SK-N-SH (cell line): ENCODE measurements at regions not wholly inside any gene's neighbourhood (a gene's known extent, or its start where the extent isn't known, plus 50 kb on each side); places are given as distances from the start of the nearest gene placed in this dataset.
A peak's percentile ranks its signal among the peaks of the same experiment; 100 is the strongest.

Experiments used
- CTCF ChIA-PET: fragments of 300-600, 350-600 bp; formaldehyde crosslinking; extraction: SDS; loops from one replicate; lab custom pipeline; 2021; lab: Yijun Ruan, JAX
- POLR2A ChIA-PET: fragments of 350-600 bp; sonication (Branson Sonifier 250); formaldehyde crosslinking; extraction: SDS; loops from one replicate; lab custom pipeline; 2020; ENCODE audit warnings: antibody characterized with exemption, inconsistent platforms; lab: Yijun Ruan, JAX
- DNase-seq: peaks from one replicate; pipeline ENCODE4 v3.0.0; 2012
- H2AFZ ChIP-seq: fragments of 200-600 bp; sonication (generic); 2 replicates; pipeline ENCODE4 v1.8.1; 2016; ENCODE audit warnings: antibody characterized with exemption, mild to moderate bottlenecking, low read depth
- H3F3A ChIP-seq: fragments of 200-600 bp; sonication (generic); replicated peaks from 2 replicates; pipeline ENCODE3; 2016; ENCODE audit warnings: antibody characterized with exemption, mild to moderate bottlenecking; ENCODE audit not compliant: insufficient read depth
- H3K27ac ChIP-seq, 2 experiments: fragments of 200-500 bp in 1 of 2; fragments of 200-600 bp in 1 of 2; sonication (Bioruptor generic) in 1 of 2; sonication (generic), shearing (Covaris generic) in 1 of 2; 2 replicates each; pipeline versions ENCODE4 v1.5.1 to v1.6.1; 2014 to 2016; ENCODE audit warnings: low read depth in 2 of 2, inconsistent platforms in 1 of 2, low read length in 1 of 2, mild to moderate bottlenecking in 1 of 2, mixed read lengths in 1 of 2
- H3K27me3 ChIP-seq: fragments of 200-600 bp; sonication (generic), shearing (Covaris generic); 2 replicates; pipeline ENCODE4 v1.6.1; 2016; ENCODE audit warnings: mixed run types; ENCODE audit not compliant: insufficient read depth
- H3K36me3 ChIP-seq, 2 experiments: fragments of 200-500 bp in 1 of 2; fragments of 200-600 bp in 1 of 2; sonication (Bioruptor generic) in 1 of 2; sonication (generic) in 1 of 2; replicated peaks in 1 of 2; 2 replicates each; pipeline versions ENCODE3 to v1.5.1; 2014 to 2016; ENCODE audit warnings: low read length in 1 of 2, mild to moderate bottlenecking in 1 of 2; ENCODE audit not compliant: insufficient read depth in 2 of 2, control insufficient read depth in 1 of 2
- H3K4me1 ChIP-seq, 2 experiments: fragments of 200-500 bp in 1 of 2; fragments of 200-600 bp in 1 of 2; sonication (Bioruptor generic) in 1 of 2; sonication (generic), shearing (Covaris generic) in 1 of 2; 2 replicates each; pipeline versions ENCODE4 v1.5.1 to v1.6.1; 2014 to 2016; ENCODE audit warnings: low read depth in 1 of 2, low read length in 1 of 2, mixed run types in 1 of 2; ENCODE audit not compliant: insufficient read depth in 2 of 2, control insufficient read depth in 1 of 2
- H3K4me2 ChIP-seq: fragments of 200-600 bp; sonication (generic), shearing (Covaris generic); 2 replicates; pipeline ENCODE4 v1.6.1; 2017; ENCODE audit warnings: mixed run types
- H3K4me3 ChIP-seq, 2 experiments: fragments of 200-500 bp in 1 of 2; fragments of 200-600 bp in 1 of 2; sonication (Bioruptor generic) in 1 of 2; sonication (generic), shearing (Covaris generic) in 1 of 2; 2 replicates each; pipeline versions ENCODE4 v1.5.1 to v1.8.1; 2014 to 2016; ENCODE audit warnings: low read depth in 2 of 2, inconsistent platforms in 1 of 2, low read length in 1 of 2, mild to moderate bottlenecking in 1 of 2, mixed read lengths in 1 of 2, moderate library complexity in 1 of 2
- H3K79me2 ChIP-seq: fragments of 200-600 bp; sonication (generic); 2 replicates; pipeline ENCODE4 v1.8.1; 2017; ENCODE audit warnings: mild to moderate bottlenecking; ENCODE audit not compliant: insufficient read depth
- H3K9ac ChIP-seq: fragments of 200-600 bp; sonication (generic); 2 replicates; pipeline ENCODE4 v1.6.1; 2017; ENCODE audit warnings: mixed run types
- H3K9me2 ChIP-seq: fragments of 200-600 bp; sonication (generic); 2 replicates; pipeline ENCODE4 v1.6.1; 2017; ENCODE audit warnings: mixed run types
- H3K9me3 ChIP-seq: fragments of 200-600 bp; sonication (generic); 2 replicates; pipeline ENCODE4 v1.6.1; 2017; ENCODE audit warnings: mixed run types, mild to moderate bottlenecking, moderate library complexity
- H4K20me1 ChIP-seq: fragments of 200-600 bp; sonication (generic); 2 replicates; pipeline ENCODE4 v1.6.1; 2017; ENCODE audit warnings: mild to moderate bottlenecking, mixed run types; ENCODE audit not compliant: insufficient read depth
- CHD2 ChIP-seq: fragments of 150-350 bp; IDR thresholded peaks from 2 replicates; pipeline ENCODE4 v1.6.1; 2018; ENCODE audit warnings: low read length; ENCODE audit not compliant: partially characterized antibody
- CTCF ChIP-seq: fragments of 200-600 bp; sonication (generic); IDR thresholded peaks from 2 replicates; pipeline ENCODE4 v1.6.1; 2017; ENCODE audit warnings: antibody characterized with exemption, mild to moderate bottlenecking, moderate library complexity
- ELF1 ChIP-seq: IDR thresholded peaks from 2 replicates; pipeline ENCODE4 v1.4.0; 2012
- JUND ChIP-seq: IDR thresholded peaks from 2 replicates; pipeline ENCODE4 v1.4.0; 2012
- MAX ChIP-seq: IDR thresholded peaks from 2 replicates; pipeline ENCODE4 v1.4.0; 2012; ENCODE audit warnings: low read depth
- NFIC ChIP-seq: IDR thresholded peaks from 2 replicates; pipeline ENCODE4 v1.4.0; 2012; ENCODE audit warnings: borderline replicate concordance
- PBX3 ChIP-seq: IDR thresholded peaks from 2 replicates; pipeline ENCODE4; 2012
- RCOR1 ChIP-seq: fragments of 150-350 bp; IDR thresholded peaks from 2 replicates; pipeline ENCODE4 v1.6.1; 2017; ENCODE audit warnings: antibody characterized with exemption, low read length
- SMC3 ChIP-seq: IDR thresholded peaks from 2 replicates; pipeline ENCODE4 v1.6.1; 2012; ENCODE audit warnings: low read depth, low read length, improper control_type of control experiment
- TAF1 ChIP-seq: IDR thresholded peaks from 2 replicates; pipeline ENCODE4 v1.6.1; 2012; ENCODE audit warnings: low read depth, mild to moderate bottlenecking, low read length, moderate library complexity, borderline replicate concordance
- TEAD4 ChIP-seq: IDR thresholded peaks from 2 replicates; pipeline ENCODE4 v1.4.0; 2012; ENCODE audit warnings: mild to moderate bottlenecking, borderline replicate concordance; ENCODE audit not compliant: insufficient read depth
- ZBTB33 ChIP-seq: IDR thresholded peaks from 2 replicates; pipeline ENCODE4 v1.4.0; 2012; ENCODE audit warnings: low read depth, borderline replicate concordance
- WGBS: methylation state at CpG from one replicate; pipeline ENCODE4 v1.1.6; 2017; ENCODE audit warnings: low lambda C conversion rate; 5-methylcytosine and 5-hydroxymethylcytosine counted together

- Histone ChIP-seq H3K79me2 (no peaks in the 10 kb centered on the region), H2AFZ (peak overlapping the region; percentile 87; the same call in 1 of the 2 replicates), H3K9me2 (no peaks in the 10 kb centered on the region), H3K4me1 (peaks cover 0 to 8% of the 10 kb centered on the region in 2 experiments; a peak in 1 of 4 replicates), H3F3A (peaks cover 16% of the 10 kb centered on the region), H3K9me3 (no peaks in the 10 kb centered on the region), H3K4me3 (no peak overlapping the region), H3K36me3 (no peaks in the 10 kb centered on the region), H3K4me2 (peak overlapping the region; percentile 48; the same call in 1 of the 2 replicates), H3K27ac (peak overlapping the region in 1 of 2 experiments; percentile 94; a peak in 2 of 4 replicates), H3K9ac (no peak overlapping the region), H3K27me3 (no peaks in the 10 kb centered on the region), H4K20me1 (no peaks in the 10 kb centered on the region)
- TF ChIP-seq RCOR1 (no peak), TEAD4 (no peak), ZBTB33 (no peak), TAF1 (no peak), CHD2 (no peak), ELF1 (no peak), CTCF (no peak), MAX (no peak), PBX3 (no peak)
- DNase-seq: no peak
- CTCF ChIA-PET: interaction anchor here (0.9 kb wide), 1 partner anchor 17 kb away, joined by 3 read pairs; no protein-coding TSS in a partner anchor
- POLR2A ChIA-PET: no interaction called here
- 90% methylated on average over 10 of the region's 10 CpGs for WGBS
Observed at GRCh38 chr2:150643114-150643725, 155.8 kb upstream of the RND3 start.

GRCh38 chr2:150640039-150640438 lies 152.6 kb upstream of the RND3 start:
- Histone ChIP-seq H3K9me3 (no peaks in the 10 kb centered on the region), H2AFZ (peak overlapping the region; percentile 47), H3K27me3 (no peaks in the 10 kb centered on the region), H3K36me3 (no peaks in the 10 kb centered on the region), H3K4me2 (no peak overlapping the region), H3K4me3 (no peak overlapping the region), H4K20me1 (no peaks in the 10 kb centered on the region), H3F3A (peaks cover 16% of the 10 kb centered on the region), H3K27ac (no peak overlapping the region), H3K79me2 (no peaks in the 10 kb centered on the region), H3K9ac (no peak overlapping the region), H3K4me1 (peaks cover 0 to 8% of the 10 kb centered on the region in 2 experiments; a peak in 1 of 4 replicates), H3K9me2 (no peaks in the 10 kb centered on the region)
- POLR2A ChIA-PET: no interaction called here
- CTCF ChIA-PET: no interaction called here
- TF ChIP-seq NFIC (no peak), SMC3 (no peak), JUND (no peak)
- WGBS: 82% methylated on average over 4 of the region's 4 CpGs
- DNase-seq: no peak
